KOPT-K1 (cell line): ENCODE measurements at regions not wholly inside any gene's neighbourhood (a gene's known extent, or its start where the extent isn't known, plus 50 kb on each side); places are given as distances from the start of the nearest gene placed in this dataset.
"Not testable (repeated sequence)": the region's sequence is repeated elsewhere in the genome, so short reads cannot be mapped to it uniquely, and the experiment has no call there.

Experiments
- H3K27ac ChIP-seq: fragments of 200-600 bp; sonication (generic); 2 replicates; pipeline ENCODE4 v1.5.1; 2016; ENCODE audit warnings: antibody characterized with exemption, mild to moderate bottlenecking, low read depth, low read length; ENCODE audit not compliant: poor library complexity, severe bottlenecking
- H3K36me3 ChIP-seq: fragments of 200-600 bp; sonication (generic); 2 replicates; pipeline ENCODE4 v1.5.1; 2017; ENCODE audit warnings: antibody characterized with exemption, mild to moderate bottlenecking, low read length, moderate library complexity; ENCODE audit not compliant: insufficient read depth
- H3K9me3 ChIP-seq: fragments of 200-600 bp; sonication (generic); 2 replicates; pipeline ENCODE4 v1.5.1; 2017; ENCODE audit warnings: antibody characterized with exemption, low read length, mild to moderate bottlenecking; ENCODE audit not compliant: insufficient read depth, poor library complexity, severe bottlenecking

DNA sequence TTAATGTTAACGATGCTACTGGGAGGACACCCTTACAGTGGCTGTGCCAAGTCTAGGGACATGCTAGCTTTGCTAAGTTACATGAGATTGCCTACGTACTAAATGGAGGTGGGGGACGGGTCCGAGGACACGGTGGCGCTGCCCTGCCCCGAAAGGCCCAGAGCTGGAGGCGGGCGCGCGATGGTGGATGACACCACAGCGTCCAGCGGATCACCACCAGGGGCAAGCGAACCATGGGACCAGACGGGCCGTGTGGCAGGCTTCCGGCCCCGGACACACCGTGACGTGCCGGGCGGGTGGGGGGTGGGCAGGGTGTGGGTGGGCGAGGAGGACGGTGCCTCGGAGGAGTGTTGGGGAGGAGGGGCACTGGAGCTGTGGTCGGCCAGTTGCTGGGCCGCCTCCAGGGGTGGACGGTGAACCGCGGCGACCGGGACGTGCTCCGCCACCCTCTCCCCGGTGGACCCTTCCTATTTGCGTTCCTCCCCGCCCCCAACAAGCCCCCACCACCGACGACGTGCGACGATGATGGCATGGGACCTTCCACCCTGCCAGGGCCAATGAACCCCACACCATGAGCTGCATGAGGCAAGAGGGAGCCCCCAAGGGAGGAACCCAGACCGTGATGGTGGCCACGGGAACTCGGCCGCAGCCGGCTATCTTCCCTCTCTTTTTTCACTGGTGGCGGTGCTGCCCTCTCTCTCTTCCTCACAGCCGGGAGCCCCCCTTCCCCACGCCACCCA is 773.3 kb upstream of the DEFB115 start:
- Histone ChIP-seq H3K36me3 (no peaks in the 10 kb centered on the region), H3K27ac (no peak overlapping the region), H3K9me3 (peaks cover 55% of the 10 kb centered on the region)

DNA sequence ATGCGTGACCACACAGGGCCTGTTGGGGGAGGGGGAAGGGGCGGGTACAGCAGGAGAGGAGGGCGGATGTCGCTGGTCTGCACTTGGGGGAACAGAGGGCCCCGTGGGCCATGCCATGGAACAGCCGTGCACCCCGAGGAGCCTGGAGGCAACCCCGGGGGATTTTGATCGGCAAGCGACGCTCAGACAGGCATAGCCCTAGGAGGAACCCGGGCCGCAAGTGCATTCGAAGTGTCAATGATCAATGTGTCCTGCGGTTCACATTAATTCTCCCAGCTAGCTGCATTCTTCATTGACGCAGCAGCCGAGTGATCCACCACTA is 772.8 kb upstream of the DEFB115 start:
- peaks cover 60% of the 10 kb centered on the region for H3K9me3 ChIP-seq
- H3K36me3 ChIP-seq: no peaks in the 10 kb centered on the region
- no peak overlapping the region for H3K27ac ChIP-seq

- H3K9me3 ChIP-seq: peaks cover 61% of the 10 kb centered on the region
- H3K36me3 ChIP-seq: no peaks in the 10 kb centered on the region
- no peak overlapping the region for H3K27ac ChIP-seq
These were observed 771.9 kb upstream of the DEFB115 start for GRCh38 chr20:30485331-30486102.

- Histone ChIP-seq H3K9me3 (peaks cover 61% of the 10 kb centered on the region), H3K27ac (no peak overlapping the region), H3K36me3 (no peaks in the 10 kb centered on the region)
These were observed 771.4 kb upstream of the DEFB115 start for GRCh38 chr20:30486103-30486478.

DNA sequence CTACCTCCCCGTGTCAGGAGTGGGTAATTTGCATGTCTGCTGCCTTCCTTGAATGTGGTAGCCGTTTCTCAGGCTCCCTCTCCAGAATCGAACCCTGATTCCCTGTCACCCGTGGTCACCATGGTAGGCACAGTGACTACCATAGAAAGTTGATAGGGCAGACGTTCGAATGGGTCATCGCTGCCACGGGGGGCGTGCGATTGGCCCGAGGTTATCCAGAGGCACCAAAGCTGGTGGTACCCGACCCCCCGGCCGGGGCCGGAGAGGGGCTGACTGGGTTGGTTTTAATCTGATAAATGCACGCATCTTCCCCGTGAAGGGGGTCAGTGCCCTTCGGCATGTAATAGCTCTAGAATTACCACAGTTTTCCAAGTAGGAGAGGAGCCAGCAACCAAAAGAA is 770.0 kb upstream of the DEFB115 start:
- not testable (repeated sequence) for H3K27ac ChIP-seq, H3K36me3 ChIP-seq
- H3K9me3 ChIP-seq: peaks cover 61% of the 10 kb centered on the region

GRCh38 chr20:30487947-30488926 is 769.2 kb upstream of the DEFB115 start:
- Histone ChIP-seq H3K27ac (no peak overlapping the region), H3K9me3 (peaks cover 61% of the 10 kb centered on the region), H3K36me3 (no peaks in the 10 kb centered on the region)

DNA sequence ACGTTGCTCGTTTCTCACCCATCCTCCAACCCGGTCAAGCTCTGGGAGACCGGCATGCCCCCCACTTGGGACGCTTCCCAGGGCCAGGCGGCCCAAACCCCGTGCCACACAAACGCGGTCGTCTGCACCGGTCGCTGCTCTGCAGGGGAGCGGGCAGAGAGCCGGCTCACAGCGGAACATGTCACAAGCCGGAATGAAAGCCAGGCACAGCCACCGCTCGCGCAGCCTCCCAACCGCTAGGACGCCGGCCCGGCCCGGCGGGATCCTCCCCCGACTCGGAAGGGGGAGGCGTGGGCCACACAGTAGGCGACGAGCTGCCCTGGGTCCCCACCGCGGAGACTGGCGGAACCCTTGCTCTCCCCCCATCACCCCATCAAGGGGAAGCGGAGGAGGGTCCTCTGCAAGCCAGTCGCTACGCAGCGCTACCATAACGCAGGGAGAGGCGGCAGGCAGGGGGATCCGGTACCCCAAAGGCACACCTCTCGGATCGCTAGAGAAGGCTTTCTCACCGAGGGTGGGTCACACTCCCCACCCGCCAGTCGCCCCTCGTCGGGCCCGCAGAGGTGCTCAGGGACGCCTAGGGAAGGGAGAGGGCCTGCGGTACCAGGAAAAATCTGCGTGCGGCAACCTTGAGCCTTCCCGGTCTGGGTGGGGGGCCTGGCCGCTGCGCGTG is 768.4 kb upstream of the DEFB115 start:
- no peaks in the 10 kb centered on the region for H3K36me3 ChIP-seq
- H3K27ac ChIP-seq: no peak overlapping the region
- H3K9me3 ChIP-seq: peaks cover 55% of the 10 kb centered on the region

DNA sequence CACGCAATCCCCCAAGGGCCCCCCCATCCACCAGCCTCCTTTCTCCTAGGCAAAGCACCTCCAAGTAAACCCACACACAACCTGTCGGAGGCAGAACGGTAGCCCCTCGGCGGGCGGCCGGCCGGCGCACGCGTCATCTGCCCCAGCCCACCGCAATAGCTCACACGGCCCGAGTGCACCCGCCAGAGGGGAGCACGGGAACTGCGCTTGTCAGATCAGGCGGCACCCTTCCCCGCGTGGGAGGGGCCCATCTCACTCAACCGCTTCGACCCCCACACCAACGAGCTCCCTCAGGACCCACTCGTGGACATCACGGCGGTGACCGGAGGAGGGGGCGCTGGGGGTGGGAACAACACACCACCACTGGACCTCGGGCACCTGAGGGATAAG is 767.9 kb upstream of the DEFB115 start:
- H3K27ac ChIP-seq: no peak overlapping the region
- no peaks in the 10 kb centered on the region for H3K36me3 ChIP-seq
- peaks cover 50% of the 10 kb centered on the region for H3K9me3 ChIP-seq

DNA sequence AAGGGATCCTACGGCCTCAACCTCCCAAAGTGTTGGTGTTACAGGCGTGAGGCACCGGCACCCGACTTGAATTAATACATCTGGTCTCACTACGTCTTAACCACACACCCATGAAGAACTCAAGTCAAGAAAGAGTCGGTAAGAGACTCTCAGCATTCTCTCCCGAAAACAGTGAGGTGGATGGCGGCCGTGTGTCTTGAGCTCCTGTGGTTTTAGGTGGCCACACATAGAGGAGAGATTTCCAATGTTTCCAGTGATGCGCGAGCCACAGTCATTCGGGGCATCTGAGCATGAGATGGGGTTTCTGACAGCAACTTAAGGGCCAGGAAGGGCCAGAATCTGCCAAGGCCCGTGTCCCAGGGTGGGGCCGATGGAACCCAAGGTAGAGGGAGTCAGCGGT is 766.4 kb upstream of the DEFB115 start:
- Histone ChIP-seq H3K36me3 (no peaks in the 10 kb centered on the region), H3K27ac (no peak overlapping the region), H3K9me3 (peaks cover 36% of the 10 kb centered on the region)

DNA sequence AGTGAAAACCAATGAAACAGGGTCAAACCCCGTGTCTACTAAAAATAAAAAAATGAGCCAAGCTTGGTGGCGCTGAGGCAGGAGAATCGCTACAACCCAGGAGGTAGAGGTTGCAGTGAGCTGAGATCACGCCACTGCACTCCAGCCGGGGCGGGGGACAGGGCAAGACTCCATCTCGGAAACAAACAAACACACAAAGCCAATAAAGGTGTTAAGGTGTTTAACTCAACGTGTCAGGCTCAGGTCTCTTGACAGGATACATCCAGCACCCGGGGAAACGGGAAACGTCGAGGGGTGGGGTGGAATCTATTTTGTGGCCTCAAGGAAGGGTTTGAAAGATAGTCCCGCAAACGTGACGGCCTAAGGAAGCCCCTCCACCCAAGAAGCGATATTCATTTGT is 760.8 kb upstream of the DEFB115 start:
- H3K27ac ChIP-seq, H3K36me3 ChIP-seq, H3K9me3 ChIP-seq: not testable (repeated sequence)

DNA sequence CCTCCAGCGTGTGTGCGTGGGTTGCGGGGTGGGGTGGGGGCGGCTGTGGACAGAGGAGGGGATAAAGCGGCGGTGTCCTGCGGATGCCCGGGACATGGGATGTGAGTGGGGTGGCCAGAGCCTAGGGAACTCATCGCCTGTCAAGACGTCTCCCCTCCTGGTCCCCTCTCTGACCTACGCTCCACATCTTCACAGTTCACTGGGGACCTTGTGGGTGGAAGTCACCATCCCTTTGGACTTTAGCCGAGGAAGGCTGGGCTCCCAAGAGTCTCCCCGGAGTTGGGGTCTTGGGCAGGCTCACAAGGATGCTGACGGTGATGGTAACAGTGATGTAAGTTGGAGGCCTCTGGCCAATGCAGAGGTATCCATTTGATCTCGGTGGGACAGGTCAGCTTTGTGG is 760.3 kb upstream of the DEFB115 start:
- H3K9me3 ChIP-seq, H3K36me3 ChIP-seq, H3K27ac ChIP-seq: not testable (repeated sequence)

- Histone ChIP-seq H3K36me3 (no peaks in the 10 kb centered on the region), H3K9me3 (peaks cover 6% of the 10 kb centered on the region), H3K27ac (no peak overlapping the region)
These were observed 758.3 kb upstream of the DEFB115 start for GRCh38 chr20:30499123-30499522.

- not testable (repeated sequence) for H3K36me3 ChIP-seq, H3K27ac ChIP-seq, H3K9me3 ChIP-seq
These were observed 757.6 kb upstream of the DEFB115 start for GRCh38 chr20:30499716-30500446.

GRCh38 chr20:30500447-30500820 is 757.0 kb upstream of the DEFB115 start:
- H3K27ac ChIP-seq, H3K9me3 ChIP-seq: not testable (repeated sequence)

More at GRCh38 chr20:30500447-30500820, 757.0 kb upstream of the DEFB115 start:
- H3K36me3 ChIP-seq: not testable (repeated sequence)
